Loucy (cell line): ENCODE measurements at regions not wholly inside any gene's neighbourhood (a gene's known extent, or its start where the extent isn't known, plus 50 kb on each side); places are given as distances from the start of the nearest gene placed in this dataset.

Experiments used
- H2AFZ ChIP-seq: fragments of 200-600 bp; sonication (generic); 2 replicates; pipeline ENCODE4 v1.6.0; 2016; ENCODE audit warnings: antibody characterized with exemption, mild to moderate bottlenecking, low read length, moderate library complexity
- H3F3A ChIP-seq: fragments of 200-600 bp; 2 replicates; pipeline ENCODE4 v1.6.0; 2016; ENCODE audit warnings: antibody characterized with exemption, low read depth, mild to moderate bottlenecking
- H3K27me3 ChIP-seq: fragments of 200-600 bp; sonication (generic); 2 replicates; pipeline ENCODE4 v1.6.1; 2014; ENCODE audit warnings: low read length, mild to moderate bottlenecking; ENCODE audit not compliant: insufficient read depth, poor library complexity, severe bottlenecking
- H3K36me3 ChIP-seq: fragments of 200-600 bp; sonication (generic); 2 replicates; pipeline ENCODE4 v1.6.1; 2016; ENCODE audit warnings: low read length; ENCODE audit not compliant: insufficient read depth
- H3K4me1 ChIP-seq: fragments of 200-600 bp; sonication (generic); 2 replicates; pipeline ENCODE4 v1.5.1; 2014; ENCODE audit warnings: low read length, mild to moderate bottlenecking; ENCODE audit not compliant: insufficient read depth, poor library complexity, severe bottlenecking
- H3K4me2 ChIP-seq: fragments of 200-600 bp; sonication (generic); 2 replicates; pipeline ENCODE4 v1.6.0; 2014; ENCODE audit warnings: antibody characterized with exemption, low read length, low read depth, mild to moderate bottlenecking; ENCODE audit not compliant: poor library complexity, severe bottlenecking
- H3K4me3 ChIP-seq: fragments of 200-600 bp; sonication (generic); 2 replicates; pipeline ENCODE4 v1.5.1; 2014; ENCODE audit warnings: low read length, mild to moderate bottlenecking, mixed read lengths; ENCODE audit not compliant: poor library complexity, severe bottlenecking
- H3K79me2 ChIP-seq: fragments of 200-600 bp; sonication (generic); 2 replicates; pipeline ENCODE4 v1.6.1; 2014; ENCODE audit warnings: low read length; ENCODE audit not compliant: insufficient read depth
- H3K9ac ChIP-seq: fragments of 200-600 bp; sonication (generic); 2 replicates; pipeline ENCODE4 v1.6.0; 2014; ENCODE audit warnings: mild to moderate bottlenecking, low read depth, low read length, moderate library complexity; ENCODE audit not compliant: poor library complexity, severe bottlenecking
- H3K9me2 ChIP-seq: fragments of 200-600 bp; sonication (generic); replicated peaks from 2 replicates; pipeline ENCODE4 v1.6.1; 2016; ENCODE audit warnings: low read depth, low read length, mixed read lengths
- H3K9me3 ChIP-seq: fragments of 200-600 bp; sonication (generic); 2 replicates; pipeline ENCODE4 v1.6.1; 2014; ENCODE audit warnings: mild to moderate bottlenecking, antibody characterized with exemption, low read length, low read depth; ENCODE audit not compliant: insufficient read depth
- H4K20me1 ChIP-seq: fragments of 200-600 bp; sonication (generic); 2 replicates; pipeline ENCODE4 v1.6.0; 2014; ENCODE audit warnings: antibody characterized with exemption, low read length, mild to moderate bottlenecking; ENCODE audit not compliant: insufficient read depth, poor library complexity, severe bottlenecking
- EZH2phosphoT487 ChIP-seq: fragments of 200-600 bp; IDR thresholded peaks from 2 replicates; pipeline ENCODE4 v1.6.1; 2018; ENCODE audit warnings: antibody characterized with exemption, mild to moderate bottlenecking, moderate library complexity, borderline replicate concordance
- TF ChIP-seq, protein P1 (sequence below): fragments of 200-600 bp; sonication (generic); conservative IDR thresholded peaks from 2 replicates; pipeline ENCODE4 v1.5.1; 2014; ENCODE audit warnings: mild to moderate bottlenecking, antibody characterized with exemption, low read length

DNA sequence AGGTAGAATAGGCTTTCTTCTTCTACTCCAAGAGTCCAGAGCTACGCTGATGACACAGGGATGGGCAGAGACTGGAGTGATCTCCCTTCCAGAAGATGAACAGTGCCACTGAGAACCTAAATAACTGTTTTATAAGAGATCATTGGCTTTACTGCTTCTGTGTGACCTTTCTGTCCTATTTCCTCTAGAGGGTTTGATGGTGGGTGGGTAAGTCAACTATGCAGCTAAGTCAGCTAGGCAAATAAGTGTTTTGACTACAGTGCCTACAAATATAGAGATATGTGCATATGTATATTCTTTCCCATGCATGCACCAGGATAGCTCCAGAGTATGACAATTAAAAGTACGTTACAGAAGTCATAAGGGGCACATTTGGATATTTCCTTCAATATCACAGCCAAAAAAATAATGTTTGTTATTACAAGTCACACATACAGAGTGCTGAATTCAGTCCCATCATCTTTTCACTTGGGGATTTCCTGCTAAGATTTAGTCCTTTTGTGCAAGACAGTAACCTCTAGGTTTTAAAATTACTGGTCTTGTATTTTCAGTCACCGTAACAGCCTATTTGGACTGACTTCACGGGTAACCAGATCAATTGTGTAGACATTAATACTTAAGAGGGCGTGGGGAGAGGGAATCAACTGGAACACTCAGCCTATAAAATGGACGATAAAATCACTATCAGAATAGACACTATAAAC, 412.6 kb upstream of the SOX5 start:
- H3K4me1 ChIP-seq, result peaks cover 44% of the 10 kb centered on the region
- no peaks in the 10 kb centered on the region for H3K27me3 ChIP-seq
- TF ChIP-seq EZH2phosphoT487, result no peak
- TF ChIP-seq, protein P1, sequence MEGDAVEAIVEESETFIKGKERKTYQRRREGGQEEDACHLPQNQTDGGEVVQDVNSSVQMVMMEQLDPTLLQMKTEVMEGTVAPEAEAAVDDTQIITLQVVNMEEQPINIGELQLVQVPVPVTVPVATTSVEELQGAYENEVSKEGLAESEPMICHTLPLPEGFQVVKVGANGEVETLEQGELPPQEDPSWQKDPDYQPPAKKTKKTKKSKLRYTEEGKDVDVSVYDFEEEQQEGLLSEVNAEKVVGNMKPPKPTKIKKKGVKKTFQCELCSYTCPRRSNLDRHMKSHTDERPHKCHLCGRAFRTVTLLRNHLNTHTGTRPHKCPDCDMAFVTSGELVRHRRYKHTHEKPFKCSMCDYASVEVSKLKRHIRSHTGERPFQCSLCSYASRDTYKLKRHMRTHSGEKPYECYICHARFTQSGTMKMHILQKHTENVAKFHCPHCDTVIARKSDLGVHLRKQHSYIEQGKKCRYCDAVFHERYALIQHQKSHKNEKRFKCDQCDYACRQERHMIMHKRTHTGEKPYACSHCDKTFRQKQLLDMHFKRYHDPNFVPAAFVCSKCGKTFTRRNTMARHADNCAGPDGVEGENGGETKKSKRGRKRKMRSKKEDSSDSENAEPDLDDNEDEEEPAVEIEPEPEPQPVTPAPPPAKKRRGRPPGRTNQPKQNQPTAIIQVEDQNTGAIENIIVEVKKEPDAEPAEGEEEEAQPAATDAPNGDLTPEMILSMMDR, result no peak
- H3K9me3 ChIP-seq, result no peaks in the 10 kb centered on the region
- H3K4me2 ChIP-seq, result no peak overlapping the region
- no peaks in the 10 kb centered on the region for H3K79me2 ChIP-seq
- H3K4me3 ChIP-seq, result no peak overlapping the region
- no peaks in the 10 kb centered on the region for H3K9me2 ChIP-seq
- no peak overlapping the region for H3K9ac ChIP-seq
- no peaks in the 10 kb centered on the region for H3F3A ChIP-seq
- no peaks in the 10 kb centered on the region for H3K36me3 ChIP-seq
- H2AFZ ChIP-seq, result no peak overlapping the region
- H4K20me1 ChIP-seq, result no peaks in the 10 kb centered on the region

DNA sequence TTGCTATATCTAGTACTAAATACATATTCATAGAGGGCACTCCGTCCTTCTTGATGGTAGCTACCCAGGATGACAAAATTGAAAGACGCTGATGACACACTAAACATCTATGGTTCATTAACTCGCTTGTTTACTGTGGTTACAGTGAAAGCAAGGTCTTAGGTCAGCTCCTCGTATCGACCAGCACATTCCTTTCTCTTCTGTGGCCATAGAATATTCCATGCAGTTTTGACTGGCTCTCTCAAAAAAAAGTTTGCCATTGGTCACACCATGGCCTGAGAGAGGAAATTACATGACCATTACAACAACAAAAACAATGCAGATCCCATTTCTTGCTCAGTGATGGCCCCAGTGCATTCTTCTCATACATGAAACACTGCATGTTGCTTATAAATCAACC, 411.4 kb upstream of the SOX5 start:
- Histone ChIP-seq H3K9me3 (no peaks in the 10 kb centered on the region), H3K4me3 (no peak overlapping the region), H3K9ac (no peak overlapping the region), H3K4me2 (no peak overlapping the region), H3K36me3 (no peaks in the 10 kb centered on the region), H3K79me2 (no peaks in the 10 kb centered on the region), H3K4me1 (peaks cover 33% of the 10 kb centered on the region), H3F3A (no peaks in the 10 kb centered on the region), H3K9me2 (no peaks in the 10 kb centered on the region), H4K20me1 (no peaks in the 10 kb centered on the region), H2AFZ (no peak overlapping the region), H3K27me3 (no peaks in the 10 kb centered on the region)
- TF ChIP-seq EZH2phosphoT487, result no peak
- TF ChIP-seq, protein P1, result no peak

GRCh38 chr12:24360461-24360860, 411.0 kb upstream of the SOX5 start:
- TF ChIP-seq, protein P1, result no peak
- no peak for TF ChIP-seq EZH2phosphoT487
- H3K79me2 ChIP-seq, result no peaks in the 10 kb centered on the region
- H4K20me1 ChIP-seq, result no peaks in the 10 kb centered on the region
- H3K4me2 ChIP-seq, result no peak overlapping the region
- no peaks in the 10 kb centered on the region for H3K9me2 ChIP-seq
- no peaks in the 10 kb centered on the region for H3K27me3 ChIP-seq
- H3K9me3 ChIP-seq, result no peaks in the 10 kb centered on the region
- H3F3A ChIP-seq, result no peaks in the 10 kb centered on the region
- no peak overlapping the region for H3K9ac ChIP-seq
- peaks cover 32% of the 10 kb centered on the region for H3K4me1 ChIP-seq
- H2AFZ ChIP-seq, result no peak overlapping the region
- no peaks in the 10 kb centered on the region for H3K36me3 ChIP-seq
- no peak overlapping the region for H3K4me3 ChIP-seq
